H1 (cell line): ENCODE measurements at regions not wholly inside any gene's neighbourhood (a gene's known extent, or its start where the extent isn't known, plus 50 kb on each side); places are given as distances from the start of the nearest gene placed in this dataset.

Source experiments
- CTCF ChIA-PET: fragments of 300-600 bp; sonication (Branson Sonifier 250); formaldehyde crosslinking; loops from one replicate; lab custom pipeline; 2021; ENCODE audit not compliant: partially characterized antibody; lab: Charles Lee
- POLR2A ChIA-PET: fragments of 300-600 bp; sonication (Branson Sonifier 250); formaldehyde crosslinking; loops from one replicate; lab custom pipeline; 2021; ENCODE audit warnings: inconsistent platforms; ENCODE audit not compliant: partially characterized antibody; lab: Charles Lee
- DNase-seq, 2 experiments: peaks; one replicate each; pipeline versions ENCODE4 v3.0.0 to v3.0.0-alpha.2; 2010 to 2022; ENCODE audit warnings: low spot score in 2 of 2, low read depth in 1 of 2, mixed read lengths in 1 of 2
- FAIRE-seq: peaks from 2 replicates; lab custom pipeline; 2011; peaks lifted over from hg19 to GRCh38; lab: Jason Lieb, UNC
- H2AFZ ChIP-seq: 2 replicates; pipeline ENCODE4 v1.8.1; 2012; ENCODE audit warnings: low read length, inconsistent platforms
- H2AK5ac ChIP-seq: 2 replicates; pipeline ENCODE4 v1.6.1; 2013; ENCODE audit warnings: low read depth, low read length
- H2BK120ac ChIP-seq: replicated peaks from 2 replicates; pipeline ENCODE3; 2013; ENCODE audit warnings: low read depth, low read length, inconsistent platforms
- H2BK12ac ChIP-seq: 2 replicates; pipeline ENCODE4 v1.6.1; 2013; ENCODE audit warnings: low read depth, low read length
- H2BK15ac ChIP-seq: 2 replicates; pipeline ENCODE4 v1.6.1; 2013; ENCODE audit warnings: low read length
- H2BK20ac ChIP-seq: 2 replicates; pipeline ENCODE4 v1.6.1; 2013; ENCODE audit warnings: low read length
- H2BK5ac ChIP-seq: 2 replicates; pipeline ENCODE4 v1.6.1; 2013; ENCODE audit warnings: low read depth, low read length
- H3K14ac ChIP-seq: 2 replicates; pipeline ENCODE4 v1.6.1; 2013; ENCODE audit warnings: inconsistent platforms; ENCODE audit not compliant: insufficient read length
- H3K18ac ChIP-seq: 2 replicates; pipeline ENCODE4 v1.6.1; 2013; ENCODE audit warnings: low read length; ENCODE audit errors: extremely low read depth
- H3K23ac ChIP-seq: 2 replicates; pipeline ENCODE4 v1.6.1; 2013; ENCODE audit warnings: inconsistent platforms; ENCODE audit not compliant: insufficient read length
- H3K23me2 ChIP-seq: 2 replicates; pipeline ENCODE4 v1.6.1; 2013; ENCODE audit warnings: low read depth, low read length
- H3K27ac ChIP-seq: 2 replicates; pipeline ENCODE4 v1.6.1; 2011; ENCODE audit warnings: low read depth, low read length, inconsistent platforms
- H3K27me3 ChIP-seq, 4 experiments: replicated peaks in 1 of 4; 1 replicate in 1 of 4; 2 replicates in 3 of 4; pipeline versions ENCODE4 v1.6.1 to v1.8.1; 2011 to 2013; ENCODE audit warnings: low read length in 3 of 4, mild to moderate bottlenecking in 3 of 4, inconsistent platforms in 2 of 4, mixed read lengths in 2 of 4, moderate library complexity in 1 of 4; ENCODE audit not compliant: control insufficient read depth in 3 of 4, insufficient read depth in 3 of 4; ENCODE audit errors: extremely low read depth in 1 of 4
- H3K36me3 ChIP-seq, 4 experiments: 2 replicates each; pipeline versions ENCODE4 v1.6.1 to v1.8.1; 2011 to 2013; ENCODE audit warnings: mild to moderate bottlenecking in 4 of 4, low read length in 3 of 4, moderate library complexity in 2 of 4, control low read depth in 1 of 4, inconsistent platforms in 1 of 4; ENCODE audit not compliant: insufficient read depth in 4 of 4, control insufficient read depth in 2 of 4
- H3K4ac ChIP-seq: replicated peaks from 2 replicates; pipeline ENCODE3; 2013; ENCODE audit warnings: low read length, low read depth, mixed read lengths, inconsistent platforms; ENCODE audit not compliant: insufficient read length
- H3K4me1 ChIP-seq, 4 experiments: replicated peaks in 1 of 4; 1 replicate in 1 of 4; 2 replicates in 3 of 4; pipeline versions ENCODE4 v1.6.1 to v1.8.1; 2011 to 2013; ENCODE audit warnings: low read length in 3 of 4, inconsistent platforms in 2 of 4, mixed read lengths in 1 of 4; ENCODE audit not compliant: insufficient read depth in 4 of 4, control insufficient read depth in 3 of 4
- H3K4me2 ChIP-seq, 2 experiments: 2 replicates each; pipeline versions ENCODE4 v1.6.1 to v1.8.1; 2011 to 2013; ENCODE audit warnings: low read depth in 2 of 2, low read length in 2 of 2, control low read depth in 1 of 2, inconsistent platforms in 1 of 2, mild to moderate bottlenecking in 1 of 2; ENCODE audit not compliant: insufficient read depth in 1 of 2
- H3K4me3 ChIP-seq, 4 experiments: fragments of 200-600, 300-600 bp in 1 of 4; sonication (generic), shearing (Covaris generic), sonication (Bioruptor Twin) in 1 of 4; 2 replicates each; pipeline versions ENCODE4 v1.5.1 to v1.8.1; 2011 to 2016; ENCODE audit warnings: low read length in 4 of 4, low read depth in 3 of 4, control low read depth in 2 of 4, inconsistent platforms in 2 of 4, mild to moderate bottlenecking in 2 of 4, mixed read lengths in 1 of 4, moderate library complexity in 1 of 4; ENCODE audit not compliant: insufficient read depth in 2 of 4; ENCODE audit errors: extremely low read depth in 1 of 4
- H3K56ac ChIP-seq: replicated peaks from 2 replicates; pipeline ENCODE3; 2013; ENCODE audit warnings: low read depth, mild to moderate bottlenecking, mixed read lengths, low read length, inconsistent platforms; ENCODE audit not compliant: insufficient read length
- H3K79me1 ChIP-seq: 2 replicates; pipeline ENCODE4 v1.6.1; 2013; ENCODE audit warnings: low read depth, low read length, control low read depth
- H3K79me2 ChIP-seq, 2 experiments: 2 replicates each; pipeline versions ENCODE4 v1.6.1 to v1.8.1; 2012 to 2013; ENCODE audit warnings: low read length in 2 of 2, mild to moderate bottlenecking in 2 of 2, inconsistent platforms in 1 of 2; ENCODE audit not compliant: insufficient read depth in 2 of 2, control insufficient read depth in 1 of 2
- H3K9ac ChIP-seq, 4 experiments: replicated peaks in 1 of 4; 1 replicate in 1 of 4; 2 replicates in 3 of 4; pipeline versions ENCODE4 v1.6.1 to v1.8.1; 2011 to 2013; ENCODE audit warnings: low read depth in 3 of 4, low read length in 3 of 4, control low read depth in 2 of 4, mild to moderate bottlenecking in 2 of 4, moderate library complexity in 2 of 4, inconsistent platforms in 1 of 4; ENCODE audit errors: extremely low read depth in 1 of 4
- H3K9me3 ChIP-seq, 2 experiments: 2 replicates each; pipeline versions ENCODE4 v1.6.1 to v1.8.1; 2012 to 2013; ENCODE audit warnings: mild to moderate bottlenecking in 2 of 2, moderate library complexity in 2 of 2, control low read depth in 1 of 2, inconsistent platforms in 1 of 2, low read depth in 1 of 2, low read length in 1 of 2, mixed read lengths in 1 of 2; ENCODE audit not compliant: insufficient read depth in 2 of 2
- H4K20me1 ChIP-seq, 2 experiments: replicated peaks in 1 of 2; 2 replicates each; pipeline versions ENCODE3 to v1.8.1; 2011 to 2013; ENCODE audit warnings: inconsistent platforms in 2 of 2, low read length in 2 of 2, mild to moderate bottlenecking in 1 of 2; ENCODE audit not compliant: insufficient read depth in 2 of 2, control insufficient read depth in 1 of 2
- H4K5ac ChIP-seq: 2 replicates; pipeline ENCODE4 v1.6.1; 2013; ENCODE audit warnings: low read length, low read depth, mixed read lengths, inconsistent platforms; ENCODE audit not compliant: insufficient read length
- H4K8ac ChIP-seq: 2 replicates; pipeline ENCODE4 v1.8.0; 2013; ENCODE audit warnings: mild to moderate bottlenecking, moderate library complexity, low read length, inconsistent platforms; ENCODE audit not compliant: insufficient read depth; ENCODE audit errors: extremely low read depth
- H4K91ac ChIP-seq: replicated peaks from 2 replicates; pipeline ENCODE3; 2013; ENCODE audit warnings: low read length, mixed read lengths, inconsistent platforms; ENCODE audit not compliant: insufficient read length
- BRCA1 ChIP-seq: IDR thresholded peaks from 2 replicates; pipeline ENCODE4 v1.6.1; 2012; ENCODE audit warnings: low read depth, low read length, improper control_type of control experiment
- CBX8 ChIP-seq: fragments of 300-800, 300-1000 bp; sonication (generic); IDR thresholded peaks from 2 replicates; pipeline ENCODE4 v1.7.1; 2016; ENCODE audit warnings: low read depth, low read length, borderline replicate concordance
- CREB1 ChIP-seq: IDR thresholded peaks from 2 replicates; pipeline ENCODE4 v1.6.1; 2012; ENCODE audit warnings: inconsistent platforms
- FOSL1 ChIP-seq: IDR thresholded peaks from 2 replicates; pipeline ENCODE4 v1.6.1; 2011; ENCODE audit warnings: mild to moderate bottlenecking, low read depth, low read length, moderate library complexity; ENCODE audit not compliant: insufficient read depth
- JUND ChIP-seq: IDR thresholded peaks from 2 replicates; pipeline ENCODE4 v1.6.1; 2011; ENCODE audit warnings: mild to moderate bottlenecking, improper control_type of control experiment, low read length
- KDM1A ChIP-seq: fragments of 200-600, 300-600 bp; sonication (generic); IDR thresholded peaks from 2 replicates; pipeline ENCODE4 v1.7.1; 2016; ENCODE audit warnings: mild to moderate bottlenecking, low read length, borderline replicate concordance
- KDM5A ChIP-seq: fragments of 200-600 bp; IDR thresholded peaks from 2 replicates; pipeline ENCODE4 v1.7.1; 2012; ENCODE audit warnings: mild to moderate bottlenecking, low read length, inconsistent platforms, mixed read lengths
- NRF1 ChIP-seq: IDR thresholded peaks from 2 replicates; pipeline ENCODE4 v1.6.1; 2011; ENCODE audit warnings: mild to moderate bottlenecking, low read depth, low read length, improper control_type of control experiment
- RXRA ChIP-seq: IDR thresholded peaks from 2 replicates; pipeline ENCODE4 v1.6.1; 2011; ENCODE audit warnings: low read depth, mild to moderate bottlenecking, low read length, moderate library complexity; ENCODE audit not compliant: insufficient read depth
- SIX5 ChIP-seq: IDR thresholded peaks from 2 replicates; pipeline ENCODE4 v1.6.1; 2011; ENCODE audit warnings: mild to moderate bottlenecking, low read depth, low read length
- SP1 ChIP-seq: IDR thresholded peaks from 2 replicates; pipeline ENCODE4 v1.6.1; 2011; ENCODE audit warnings: low read depth, low read length
- TAF7 ChIP-seq: optimal IDR thresholded peaks from 2 replicates; pipeline ENCODE3; 2011; ENCODE audit warnings: low read depth, mild to moderate bottlenecking, inconsistent platforms, low read length, moderate library complexity, borderline replicate concordance
- ZNF274 ChIP-seq: IDR thresholded peaks from 2 replicates; pipeline ENCODE4 v1.7.0; 2012; ENCODE audit warnings: low read length, borderline replicate concordance; ENCODE audit errors: extremely low read depth
- WGBS, 2 experiments: shearing (Covaris generic) in 1 of 2; methylation state at CpG; one replicate each; pipeline versions ENCODE4 v1.1.6 to v1.1.7; 2013 to 2015; ENCODE audit warnings: low lambda C conversion rate in 2 of 2, mixed read lengths in 2 of 2, inconsistent platforms in 1 of 2, low coverage in 1 of 2, missing lambda C conversion rate in 1 of 2; ENCODE audit not compliant: insufficient replicate concordance in 2 of 2, insufficient coverage in 1 of 2, insufficient read length in 1 of 2; ENCODE audit errors: extremely low coverage in 1 of 2, missing lambda C conversion rate in 1 of 2; 5-methylcytosine and 5-hydroxymethylcytosine counted together
- TF ChIP-seq, protein P1 (sequence below): IDR thresholded peaks from 2 replicates; pipeline ENCODE4 v1.6.1; 2011; ENCODE audit warnings: low read depth, mild to moderate bottlenecking, low read length; ENCODE audit not compliant: insufficient read depth
- TF ChIP-seq, protein P2 (sequence below): IDR thresholded peaks from 2 replicates; pipeline ENCODE4 v1.6.1; 2012; ENCODE audit warnings: inconsistent platforms

DNA sequence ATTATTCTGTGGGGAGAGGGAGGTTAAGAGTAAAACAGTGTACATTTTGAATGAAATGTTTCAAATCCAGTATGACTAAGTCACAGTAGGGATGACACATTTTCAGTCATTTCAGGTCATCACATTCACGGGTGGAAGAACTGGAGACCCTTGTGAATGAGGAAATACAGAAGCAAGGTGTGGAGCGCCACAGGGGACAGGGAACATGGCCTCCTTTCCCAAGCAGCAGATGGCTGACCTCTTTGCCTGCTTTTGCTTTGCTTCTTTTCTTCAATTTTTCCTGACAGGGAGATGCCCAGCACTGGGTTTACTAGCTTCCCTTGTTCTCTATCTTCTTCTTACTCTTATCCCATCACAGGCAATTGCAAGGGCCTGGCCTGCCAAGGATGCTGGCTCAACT, 278.9 kb upstream of the DLGAP1 start:
- Histone ChIP-seq H3K4me3 (no peak overlapping the region), H3K27ac (no peak overlapping the region), H3K23ac (no peak overlapping the region), H3K9ac (no peak overlapping the region), H2BK15ac (no peak overlapping the region), H3K4me2 (no peak overlapping the region), H3K27me3 (no peaks in the 10 kb centered on the region), H2BK120ac (no peak overlapping the region), H3K56ac (no peak overlapping the region), H3K4me1 (no peaks in the 10 kb centered on the region), H3K9me3 (no peaks in the 10 kb centered on the region), H4K8ac (no peak overlapping the region), H3K79me1 (no peaks in the 10 kb centered on the region), H2BK20ac (no peak overlapping the region), H3K23me2 (no peaks in the 10 kb centered on the region), H2BK5ac (no peak overlapping the region), H3K79me2 (no peaks in the 10 kb centered on the region), H3K36me3 (no peaks in the 10 kb centered on the region), H4K5ac (no peak overlapping the region), H3K18ac (no peak overlapping the region), H3K4ac (no peak overlapping the region), H2AK5ac (no peak overlapping the region), H2BK12ac (no peak overlapping the region), H4K91ac (no peak overlapping the region), H4K20me1 (no peaks in the 10 kb centered on the region), H2AFZ (no peak overlapping the region), H3K14ac (no peak overlapping the region)
- ChIA-PET POLR2A (no interaction called here), CTCF (interaction anchor here (0.9 to 2.0 kb wide), 3 partner anchors 12 to 325 kb away, joined by 3 to 4 read pairs (median 4); no protein-coding TSS in a partner anchor)
- no peak for DNase-seq
- FAIRE-seq: no peak
- 96% methylated on average over 2 of the region's 2 CpGs; no CpG with 5 or more reads in 1 of the 2 experiments for WGBS, 2 experiments
- TF ChIP-seq ZNF274 (no peak), FOSL1 (no peak), TAF7 (no peak), CBX8 (no peak), SP1 (no peak), NRF1 (no peak), CREB1 (no peak), KDM5A (no peak), JUND (no peak), SIX5 (no peak), KDM1A (no peak), RXRA (no peak), BRCA1 (no peak)
- TF ChIP-seq, protein P1, sequence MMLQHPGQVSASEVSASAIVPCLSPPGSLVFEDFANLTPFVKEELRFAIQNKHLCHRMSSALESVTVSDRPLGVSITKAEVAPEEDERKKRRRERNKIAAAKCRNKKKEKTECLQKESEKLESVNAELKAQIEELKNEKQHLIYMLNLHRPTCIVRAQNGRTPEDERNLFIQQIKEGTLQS: no peak
- TF ChIP-seq, protein P2, sequence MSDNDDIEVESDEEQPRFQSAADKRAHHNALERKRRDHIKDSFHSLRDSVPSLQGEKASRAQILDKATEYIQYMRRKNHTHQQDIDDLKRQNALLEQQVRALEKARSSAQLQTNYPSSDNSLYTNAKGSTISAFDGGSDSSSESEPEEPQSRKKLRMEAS: no peak
